LNCAP (cell line): ENCODE measurements at regions not wholly inside any gene's neighbourhood (a gene's known extent, or its start where the extent isn't known, plus 50 kb on each side); places are given as distances from the start of the nearest gene placed in this dataset.

Source experiments
- TF ChIP-seq, protein P1 (sequence below): fragments of 450-650 bp; IDR thresholded peaks from 2 replicates; pipeline ENCODE4 v1.5.1; 2017; ENCODE audit warnings: mild to moderate bottlenecking

DNA sequence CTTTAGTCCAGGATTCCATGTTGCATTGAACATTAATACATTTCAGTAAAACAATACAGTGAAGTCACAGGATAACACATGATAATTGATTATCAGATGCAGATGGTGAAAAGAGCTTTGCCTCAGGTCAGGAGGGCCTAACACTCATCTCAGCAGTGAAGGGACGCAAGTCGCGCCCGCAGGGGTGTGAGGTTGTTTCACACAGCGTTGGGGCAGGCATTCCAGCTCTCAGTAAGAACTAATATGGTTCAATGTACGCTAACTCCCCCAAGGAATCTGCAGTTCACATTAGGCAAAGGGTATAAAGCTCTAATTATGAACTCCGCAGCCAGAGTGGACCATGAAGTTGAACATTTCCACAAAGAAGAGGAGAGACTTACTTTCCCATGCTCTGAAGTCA lies 53.1 kb upstream of the ATL2 start:
- TF ChIP-seq, protein P1, sequence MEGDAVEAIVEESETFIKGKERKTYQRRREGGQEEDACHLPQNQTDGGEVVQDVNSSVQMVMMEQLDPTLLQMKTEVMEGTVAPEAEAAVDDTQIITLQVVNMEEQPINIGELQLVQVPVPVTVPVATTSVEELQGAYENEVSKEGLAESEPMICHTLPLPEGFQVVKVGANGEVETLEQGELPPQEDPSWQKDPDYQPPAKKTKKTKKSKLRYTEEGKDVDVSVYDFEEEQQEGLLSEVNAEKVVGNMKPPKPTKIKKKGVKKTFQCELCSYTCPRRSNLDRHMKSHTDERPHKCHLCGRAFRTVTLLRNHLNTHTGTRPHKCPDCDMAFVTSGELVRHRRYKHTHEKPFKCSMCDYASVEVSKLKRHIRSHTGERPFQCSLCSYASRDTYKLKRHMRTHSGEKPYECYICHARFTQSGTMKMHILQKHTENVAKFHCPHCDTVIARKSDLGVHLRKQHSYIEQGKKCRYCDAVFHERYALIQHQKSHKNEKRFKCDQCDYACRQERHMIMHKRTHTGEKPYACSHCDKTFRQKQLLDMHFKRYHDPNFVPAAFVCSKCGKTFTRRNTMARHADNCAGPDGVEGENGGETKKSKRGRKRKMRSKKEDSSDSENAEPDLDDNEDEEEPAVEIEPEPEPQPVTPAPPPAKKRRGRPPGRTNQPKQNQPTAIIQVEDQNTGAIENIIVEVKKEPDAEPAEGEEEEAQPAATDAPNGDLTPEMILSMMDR = no peak

DNA sequence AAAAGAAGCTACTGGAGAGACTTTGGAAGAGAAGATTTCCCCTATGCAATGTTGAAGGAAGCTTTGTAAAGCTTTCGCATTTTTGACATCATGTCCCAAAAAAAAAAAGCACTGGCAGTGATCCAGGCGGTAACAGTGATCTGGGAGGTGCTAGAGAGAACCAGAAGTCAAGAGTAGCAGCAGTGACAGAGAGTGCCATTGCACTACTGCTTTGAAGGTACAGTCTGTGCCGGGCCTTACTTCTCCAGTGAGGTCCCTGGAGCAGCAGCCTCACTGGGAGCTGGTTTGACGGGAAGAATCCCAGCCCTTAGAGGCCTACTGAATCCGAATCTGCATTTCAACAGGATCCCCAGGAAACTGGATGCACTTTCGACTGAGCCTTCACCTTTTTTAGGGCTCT lies 50.9 kb upstream of the ATL2 start:
- TF ChIP-seq, protein P1 = no peak

DNA sequence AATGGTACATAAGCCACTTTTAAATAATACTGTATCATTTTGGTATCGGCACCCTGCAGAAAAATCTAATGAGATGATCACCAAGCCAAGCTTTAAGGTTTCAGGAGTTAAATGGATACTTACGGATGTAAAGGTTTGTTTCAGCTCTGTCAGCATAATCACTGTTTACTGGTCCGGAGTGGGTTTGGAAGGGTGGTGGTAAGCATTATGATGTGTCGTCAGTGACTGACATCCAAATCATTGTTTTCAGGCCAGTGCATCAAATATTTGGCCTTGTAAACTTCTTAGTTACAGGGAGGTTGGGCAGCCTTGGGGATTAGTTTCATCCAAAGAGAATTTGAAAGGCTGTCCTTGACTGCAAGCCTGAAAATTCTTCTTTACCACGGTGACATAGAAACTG lies 50.0 kb upstream of the ATL2 start:
- TF ChIP-seq, protein P1 = no peak
